C4-2B (cell line): ENCODE measurements at regions not wholly inside any gene's neighbourhood (a gene's known extent, or its start where the extent isn't known, plus 50 kb on each side); places are given as distances from the start of the nearest gene placed in this dataset.

Source experiments
- CTCF ChIP-seq: fragments of 450-650 bp; conservative IDR thresholded peaks from 2 replicates; pipeline ENCODE4 v1.5.1; 2017; ENCODE audit warnings: mild to moderate bottlenecking
- ZFX ChIP-seq: fragments of 450-650 bp; IDR thresholded peaks from 2 replicates; pipeline ENCODE4 v1.6.1; 2017

GRCh38 chr15:70204652-70205051, 106.9 kb upstream of the TLE3 start:
- TF ChIP-seq CTCF (no peak), ZFX (no peak)
